GM12878 (cell line): ENCODE measurements at regions not wholly inside any gene's neighbourhood (a gene's known extent, or its start where the extent isn't known, plus 50 kb on each side); places are given as distances from the start of the nearest gene placed in this dataset.

Source experiments
- ATF7 ChIP-seq: fragments of 450-650 bp; IDR thresholded peaks from 2 replicates; pipeline ENCODE4 v1.6.1; 2016; ENCODE audit warnings: low read depth, mild to moderate bottlenecking
- CEBPZ ChIP-seq: fragments of 150-350 bp; IDR thresholded peaks from 2 replicates; pipeline ENCODE4 v1.6.1; 2016; ENCODE audit warnings: low read depth, low read length
- DPF2 ChIP-seq: fragments of 450-650 bp; IDR thresholded peaks from 2 replicates; pipeline ENCODE4 v1.6.1; 2017; ENCODE audit warnings: mild to moderate bottlenecking
- EZH2 ChIP-seq: IDR thresholded peaks from 2 replicates; pipeline ENCODE4 v1.6.1; 2012; ENCODE audit warnings: low read depth, mild to moderate bottlenecking, control low read depth, inconsistent platforms, low read length, borderline replicate concordance; ENCODE audit not compliant: control insufficient read depth
- IRF5 ChIP-seq: fragments of 450-650 bp; IDR thresholded peaks from 2 replicates; pipeline ENCODE4 v1.6.1; 2017; ENCODE audit warnings: borderline replicate concordance
- KLF5 ChIP-seq: fragments of 450-650 bp; IDR thresholded peaks from 2 replicates; pipeline ENCODE4 v1.6.1; 2014; ENCODE audit warnings: mild to moderate bottlenecking; ENCODE audit not compliant: partially characterized antibody
- NR2C1 ChIP-seq: fragments of 450-650 bp; IDR thresholded peaks from 2 replicates; pipeline ENCODE4 v1.6.1; 2017; ENCODE audit warnings: antibody characterized with exemption, mild to moderate bottlenecking, moderate library complexity
- POLR2A ChIP-seq: IDR thresholded peaks from 2 replicates; pipeline ENCODE4 v1.6.1; 2011; ENCODE audit warnings: low read depth, mild to moderate bottlenecking, low read length
- POLR2AphosphoS2 ChIP-seq: IDR thresholded peaks from 2 replicates; pipeline ENCODE4 v1.6.1; 2011; ENCODE audit warnings: low read depth, mild to moderate bottlenecking, low read length, improper control_type of control experiment, moderate library complexity
- POLR2AphosphoS5 ChIP-seq: IDR thresholded peaks from 2 replicates; pipeline ENCODE4 v1.6.1; 2011; ENCODE audit warnings: mild to moderate bottlenecking, low read length, inconsistent platforms
- POU2F2 ChIP-seq: IDR thresholded peaks from 3 replicates; pipeline ENCODE4 v1.6.1; 2011; ENCODE audit warnings: low read depth, mild to moderate bottlenecking, low read length, borderline replicate concordance
- RFX5 ChIP-seq: IDR thresholded peaks from 2 replicates; pipeline ENCODE4 v1.6.1; 2011; ENCODE audit warnings: low read depth, low read length, improper control_type of control experiment
- SIX5 ChIP-seq: IDR thresholded peaks from 2 replicates; pipeline ENCODE4 v1.6.1; 2011; ENCODE audit warnings: mild to moderate bottlenecking, low read depth, low read length, moderate library complexity; ENCODE audit not compliant: severe bottlenecking
- SREBF1 ChIP-seq: IDR thresholded peaks from 2 replicates; pipeline ENCODE4 v1.6.1; 2012; ENCODE audit warnings: mild to moderate bottlenecking, low read length
- SUZ12 ChIP-seq: fragments of 200-600 bp; sonication (generic); IDR thresholded peaks from one replicate; pipeline ENCODE4 v1.6.1; 2018; ENCODE audit warnings: antibody characterized with exemption, mild to moderate bottlenecking; ENCODE audit not compliant: unreplicated experiment
- TARDBP ChIP-seq: IDR thresholded peaks from 2 replicates; pipeline ENCODE4 v1.6.1; 2016; ENCODE audit warnings: borderline replicate concordance
- USF1 ChIP-seq: IDR thresholded peaks from 2 replicates; pipeline ENCODE4 v1.6.1; 2011; ENCODE audit warnings: borderline replicate concordance, low read depth, mild to moderate bottlenecking, moderate library complexity, mixed read lengths, low read length; ENCODE audit not compliant: insufficient read depth; ENCODE audit errors: extremely low read length
- YY1 ChIP-seq: IDR thresholded peaks from 2 replicates; pipeline ENCODE4 v1.6.1; 2011; ENCODE audit warnings: low read depth, mild to moderate bottlenecking, low read length
- ZNF592 ChIP-seq: fragments of 450-650 bp; IDR thresholded peaks from 2 replicates; pipeline ENCODE4 v1.6.1; 2017; ENCODE audit warnings: mild to moderate bottlenecking, moderate library complexity

GRCh38 chr12:11545484-11546330 lies 103.8 kb upstream of the ETV6 start (continued):
- TF ChIP-seq ZNF592 (no peak), TARDBP (0 out of 2 replicates have a peak, but pooled peaks have one; percentile 22), KLF5 (no peak), IRF5 (no peak), RFX5 (no peak), USF1 (no peak), POU2F2 (peak; percentile 32; the same call in 1 of the 3 replicates), POLR2AphosphoS2 (no peak), SUZ12 (no peak), EZH2 (no peak), POLR2A (peak; percentile 65), SREBF1 (no peak), NR2C1 (no peak), ATF7 (peak; percentile 86), POLR2AphosphoS5 (no peak), CEBPZ (no peak), SIX5 (no peak), YY1 (peak; percentile 29), DPF2 (no peak)
